Muscle of leg (tissue), 3 donors: ENCODE measurements at regions not wholly inside any gene's neighbourhood (a gene's known extent, or its start where the extent isn't known, plus 50 kb on each side); places are given as distances from the start of the nearest gene placed in this dataset.
"Not testable (repeated sequence)": the region's sequence is repeated elsewhere in the genome, so short reads cannot be mapped to it uniquely, and the experiment has no call there.

Experiments
- DNase-seq: peaks from one replicate; pipeline ENCODE4 v3.0.0; 2013
- H3K27ac ChIP-seq: one replicate; pipeline ENCODE4 v1.5.1; 2013; ENCODE audit warnings: mild to moderate bottlenecking, low read length, control low read depth
- H3K27me3 ChIP-seq: one replicate; pipeline ENCODE4 v1.6.1; 2013; ENCODE audit warnings: low read length; ENCODE audit not compliant: control insufficient read depth, insufficient read depth
- H3K36me3 ChIP-seq: one replicate; pipeline ENCODE4 v1.6.1; 2013; ENCODE audit warnings: low read length; ENCODE audit not compliant: control insufficient read depth, insufficient read depth
- H3K4me1 ChIP-seq: one replicate; pipeline ENCODE4 v1.6.1; 2013; ENCODE audit warnings: low read length; ENCODE audit not compliant: control insufficient read depth, insufficient read depth
- H3K4me3 ChIP-seq: one replicate; pipeline ENCODE4 v1.5.1; 2013; ENCODE audit warnings: low read length, control low read depth
- H3K9me3 ChIP-seq: replicated peaks from 2 replicates; pipeline ENCODE4 v1.6.1; 2013; ENCODE audit warnings: low read depth, low read length; ENCODE audit not compliant: control insufficient read depth
- WGBS: methylation state at CpG from one replicate; pipeline ENCODE4 v1.1.5; 2013; ENCODE audit warnings: missing lambda C conversion rate; ENCODE audit not compliant: insufficient coverage; 5-methylcytosine and 5-hydroxymethylcytosine counted together

- Histone ChIP-seq H3K27me3 (no peaks in the 10 kb centered on the region), H3K9me3 (no peaks in the 10 kb centered on the region), H3K4me1 (peaks cover 7% of the 10 kb centered on the region), H3K4me3 (no peak overlapping the region), H3K36me3 (no peaks in the 10 kb centered on the region), H3K27ac (no peak overlapping the region)
- no peak for DNase-seq
- WGBS, result 33% methylated on average over 2 of the region's 4 CpGs
Measured at GRCh38 chr20:43386878-43387277, 70.8 kb upstream of the SRSF6 start.

- WGBS, result 81% methylated on average over 3 of the region's 4 CpGs
Measured at GRCh38 chr20:43385914-43386313, 71.8 kb upstream of the SRSF6 start.

GRCh38 chr20:43384101-43384940 is 73.4 kb upstream of the SRSF6 start:
- WGBS, result 85% methylated on average over 6 of the region's 14 CpGs
- no peak overlapping the region for H3K4me3 ChIP-seq
- H3K9me3 ChIP-seq, result no peaks in the 10 kb centered on the region
- H3K4me1 ChIP-seq, result peaks cover 7% of the 10 kb centered on the region
- DNase-seq, result no peak
- H3K27ac ChIP-seq, result no peak overlapping the region
- no peaks in the 10 kb centered on the region for H3K36me3 ChIP-seq
- H3K27me3 ChIP-seq, result no peaks in the 10 kb centered on the region

More at GRCh38 chr20:43385914-43386313, 71.8 kb upstream of the SRSF6 start:
- no peaks in the 10 kb centered on the region for H3K9me3 ChIP-seq
- H3K36me3 ChIP-seq, result no peaks in the 10 kb centered on the region
- no peaks in the 10 kb centered on the region for H3K27me3 ChIP-seq
- no peak for DNase-seq
- peaks cover 7% of the 10 kb centered on the region for H3K4me1 ChIP-seq
- H3K4me3 ChIP-seq, result no peak overlapping the region
- H3K27ac ChIP-seq, result no peak overlapping the region

DNA sequence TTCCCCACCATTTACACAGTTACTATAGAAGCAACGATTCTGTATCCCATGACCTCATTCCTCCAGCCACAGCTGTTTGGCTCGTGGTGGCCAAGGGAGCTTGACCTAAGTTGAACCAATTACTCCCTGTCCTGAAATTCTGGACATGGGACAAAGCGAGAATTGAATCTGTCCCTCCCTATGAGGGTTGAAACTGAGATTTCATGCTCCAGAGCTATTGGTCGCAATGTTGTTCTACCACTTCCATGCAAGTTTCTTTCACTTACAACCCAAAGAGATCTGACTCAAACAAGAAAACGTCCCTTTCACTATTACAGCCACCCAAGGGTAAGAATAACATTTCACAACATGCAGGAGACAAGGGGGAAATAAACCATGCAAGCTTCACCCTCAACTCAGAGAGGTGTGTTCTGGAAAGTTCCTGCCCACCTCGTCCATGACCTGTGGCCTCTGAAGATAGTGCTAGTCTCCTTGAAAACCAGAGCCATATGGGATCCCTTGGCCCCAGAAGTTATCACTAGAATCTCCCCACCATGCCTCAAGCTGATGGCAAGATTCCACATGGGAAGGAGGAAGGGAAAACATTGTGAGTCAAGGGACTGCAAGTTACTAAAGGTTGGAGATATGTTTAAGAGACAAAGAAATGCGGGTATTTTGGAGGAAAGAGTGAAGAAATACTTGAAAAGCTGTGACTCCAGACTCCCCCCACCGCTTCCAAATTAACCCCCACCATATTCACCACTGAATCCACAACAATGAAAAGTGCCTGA is 74.5 kb upstream of the SRSF6 start:
- Histone ChIP-seq H3K27ac (no peak overlapping the region), H3K4me1 (peaks cover 5% of the 10 kb centered on the region)
- WGBS, result 30% methylated on average over 4 of the region's 8 CpGs

DNA sequence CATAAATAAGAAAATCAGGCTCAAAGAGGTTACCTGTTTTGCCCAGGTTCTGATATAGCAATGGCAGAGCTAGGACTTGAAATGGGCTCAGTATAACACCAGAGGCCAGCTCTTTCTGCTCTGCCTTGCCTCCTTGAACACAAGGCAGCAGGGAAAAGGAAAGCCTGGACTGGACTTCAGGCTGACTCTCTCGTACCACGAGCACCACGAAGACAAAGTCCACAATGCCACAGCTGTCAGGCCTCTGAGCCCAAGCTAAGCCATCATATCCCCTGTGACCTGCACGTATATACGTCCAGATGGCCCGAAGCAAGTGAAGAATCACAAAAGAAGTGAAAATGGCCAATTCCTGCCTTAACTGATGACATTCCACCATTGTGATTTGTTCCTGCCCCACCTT is 75.6 kb upstream of the SRSF6 start:
- H3K9me3 ChIP-seq, H3K27me3 ChIP-seq, H3K36me3 ChIP-seq, DNase-seq, H3K4me3 ChIP-seq, H3K27ac ChIP-seq, H3K4me1 ChIP-seq: not testable (repeated sequence)
- WGBS, result 56% methylated on average over 3 of the region's 6 CpGs

More for the DNA sequence above, 74.5 kb upstream of the SRSF6 start:
- DNase-seq, result peak; percentile 73
- Histone ChIP-seq H3K27me3 (no peaks in the 10 kb centered on the region), H3K9me3 (no peaks in the 10 kb centered on the region), H3K36me3 (no peaks in the 10 kb centered on the region), H3K4me3 (no peak overlapping the region)

DNA sequence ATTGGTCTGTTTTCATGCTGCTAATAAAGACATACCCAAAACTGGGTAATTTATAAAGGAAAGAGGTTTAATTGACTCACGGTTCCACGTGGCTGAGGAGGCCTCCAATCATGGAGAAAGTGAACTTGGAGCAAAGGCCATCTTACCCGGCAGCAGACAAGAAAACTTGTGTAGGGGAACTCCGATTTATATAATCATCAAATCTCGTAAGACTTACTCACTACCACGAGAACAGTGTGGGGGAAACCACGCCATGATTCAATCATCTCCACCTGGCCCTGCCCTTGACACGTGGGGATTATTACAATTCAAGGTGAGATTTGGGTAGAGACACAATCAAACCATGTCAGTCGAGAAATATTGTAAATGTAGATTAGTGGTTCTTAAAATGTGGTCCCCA is 76.2 kb upstream of the SRSF6 start:
- not testable (repeated sequence) for H3K36me3 ChIP-seq, H3K27ac ChIP-seq, DNase-seq, H3K27me3 ChIP-seq, H3K9me3 ChIP-seq, H3K4me3 ChIP-seq, H3K4me1 ChIP-seq
- WGBS, result no CpG with 5 or more reads among the region's 9 CpGs

GRCh38 chr20:43379239-43379917 is 78.3 kb upstream of the SRSF6 start:
- WGBS, result 90% methylated on average over 3 of the region's 4 CpGs
- no peaks in the 10 kb centered on the region for H3K36me3 ChIP-seq
- peaks cover 2% of the 10 kb centered on the region for H3K27me3 ChIP-seq
- H3K27ac ChIP-seq, result no peak overlapping the region
- peaks cover 5% of the 10 kb centered on the region for H3K4me1 ChIP-seq
- no peak overlapping the region for H3K4me3 ChIP-seq
- no peak for DNase-seq
- no peaks in the 10 kb centered on the region for H3K9me3 ChIP-seq

DNA sequence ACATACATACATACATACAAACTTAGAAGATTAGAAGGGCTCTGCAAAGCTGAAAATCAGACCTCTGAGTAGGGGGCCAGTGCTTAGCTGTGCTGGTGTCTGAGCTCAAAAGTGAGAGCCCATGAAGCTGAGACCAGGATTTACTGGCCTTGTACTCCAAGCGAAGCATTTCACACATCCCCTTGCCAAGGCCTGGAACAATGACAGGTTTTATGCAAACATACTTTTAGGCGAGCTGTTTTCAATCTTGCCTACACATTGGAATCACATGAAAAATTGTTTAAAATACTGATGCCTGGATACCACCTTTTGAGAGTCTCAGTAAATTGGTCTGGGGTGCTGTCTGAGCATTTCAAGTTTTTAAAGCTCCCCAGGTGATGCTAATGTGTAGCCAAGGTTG is 80.9 kb upstream of the SRSF6 start:
- H3K4me3 ChIP-seq, result no peak overlapping the region
- no peak overlapping the region for H3K27ac ChIP-seq
- H3K4me1 ChIP-seq, result no peaks in the 10 kb centered on the region
- WGBS, result no CpG with 5 or more reads among the region's 2 CpGs
- no peak for DNase-seq
- peaks cover 2% of the 10 kb centered on the region for H3K27me3 ChIP-seq
- no peaks in the 10 kb centered on the region for H3K36me3 ChIP-seq
- no peaks in the 10 kb centered on the region for H3K9me3 ChIP-seq

GRCh38 chr20:43375591-43375990 is 82.1 kb upstream of the SRSF6 start:
- no peak for DNase-seq
- H3K27me3 ChIP-seq, result peaks cover 2% of the 10 kb centered on the region
- no peaks in the 10 kb centered on the region for H3K4me1 ChIP-seq
- H3K9me3 ChIP-seq, result no peaks in the 10 kb centered on the region
- H3K27ac ChIP-seq, result no peak overlapping the region
- no peaks in the 10 kb centered on the region for H3K36me3 ChIP-seq
- WGBS, result no CpG with 5 or more reads among the region's 1 CpG
- H3K4me3 ChIP-seq, result no peak overlapping the region

GRCh38 chr20:43372051-43372450 is 85.6 kb upstream of the SRSF6 start:
- WGBS, result no CpG with 5 or more reads among the region's 5 CpGs
- H3K9me3 ChIP-seq, result no peaks in the 10 kb centered on the region

More at GRCh38 chr20:43372051-43372450, 85.6 kb upstream of the SRSF6 start:
- peaks cover 6% of the 10 kb centered on the region for H3K27me3 ChIP-seq
- H3K36me3 ChIP-seq, result no peaks in the 10 kb centered on the region
- peak; percentile 7 for DNase-seq
- no peak overlapping the region for H3K27ac ChIP-seq
- H3K4me3 ChIP-seq, result no peak overlapping the region
- H3K4me1 ChIP-seq, result no peaks in the 10 kb centered on the region
